HepG2 (cell line): ENCODE measurements at regions not wholly inside any gene's neighbourhood (a gene's known extent, or its start where the extent isn't known, plus 50 kb on each side); places are given as distances from the start of the nearest gene placed in this dataset.

Experiments
- ATAC-seq: fragments of 200-7000 bp; cut with Tn5 transposase; 3 replicates; pipeline ENCODE4 v1.9.1; 2020; ENCODE audit warnings: mild to moderate bottlenecking, moderate library complexity
- BruUV-seq: library from RNA; stranded (reverse); fragments of 400-500 nt; replicated peaks from 2 replicates; lab custom pipeline; 2021; lab: Mats Ljungman, UMichigan
- CTCF ChIA-PET: fragments of 300-600 bp; formaldehyde crosslinking; extraction: SDS; loops from one replicate; lab custom pipeline; 2021; ENCODE audit warnings: low total read pairs, inconsistent platforms, low intra/inter-chr PET ratio; lab: Yijun Ruan, JAX
- POLR2A ChIA-PET: fragments of 350-600 bp; sonication (Branson Sonifier 250); formaldehyde crosslinking; loops from one replicate; lab custom pipeline; 2020; ENCODE audit warnings: antibody characterized with exemption, inconsistent platforms; lab: Yijun Ruan, JAX
- DNase-seq: peaks from one replicate; pipeline ENCODE4 v3.0.0-alpha.2; 2015; ENCODE audit warnings: low spot score
- FAIRE-seq: peaks from 3 replicates; lab custom pipeline; 2011; peaks lifted over from hg19 to GRCh38; lab: Jason Lieb, UNC
- H2AFZ ChIP-seq: one replicate; pipeline ENCODE4 v1.6.1; 2011; ENCODE audit warnings: low read length, inconsistent platforms
- H3K27ac ChIP-seq: fragments of 300-600 bp; 3 replicates; pipeline ENCODE4 v1.8.0; 2011; ENCODE audit warnings: mixed run types, mild to moderate bottlenecking, mixed read lengths, low read length, inconsistent platforms; ENCODE audit not compliant: insufficient read depth; ENCODE audit errors: extremely low read length
- H3K27me3 ChIP-seq, 2 experiments: fragments of 200-600 bp in 1 of 2; 2 replicates in 1 of 2; 3 replicates in 1 of 2; pipeline versions ENCODE4 v1.6.0 to v1.8.0; 2011; ENCODE audit warnings: low read length in 2 of 2, mild to moderate bottlenecking in 2 of 2, moderate library complexity in 2 of 2, inconsistent platforms in 1 of 2; ENCODE audit not compliant: insufficient read depth in 2 of 2, control insufficient read depth in 1 of 2
- H3K36me3 ChIP-seq, 2 experiments: fragments of 200-600 bp in 1 of 2; replicated peaks in 1 of 2; 2 replicates in 1 of 2; 3 replicates in 1 of 2; pipeline versions ENCODE4 v1.5.1 to v1.8.0; 2011; ENCODE audit warnings: low read length in 2 of 2, inconsistent platforms in 1 of 2; ENCODE audit not compliant: insufficient read depth in 2 of 2, control insufficient read depth in 1 of 2
- H3K4me1 ChIP-seq: 2 replicates; pipeline ENCODE4 v1.5.1; 2012; ENCODE audit warnings: low read length, inconsistent platforms; ENCODE audit not compliant: insufficient read depth
- H3K4me2 ChIP-seq: 2 replicates; pipeline ENCODE4 v1.6.0; 2011; ENCODE audit warnings: low read depth, low read length, inconsistent platforms
- H3K4me3 ChIP-seq, 3 experiments: fragments of 200-600 bp in 1 of 3; sonication (generic), shearing (Covaris generic) in 1 of 3; replicated peaks in 1 of 3; 2 replicates each; pipeline ENCODE4 v1.5.1; 2011 to 2016; ENCODE audit warnings: low read length in 3 of 3, inconsistent platforms in 2 of 3, low read depth in 2 of 3, mild to moderate bottlenecking in 2 of 3, control low read depth in 1 of 3, mixed read lengths in 1 of 3; ENCODE audit not compliant: insufficient read depth in 1 of 3
- H3K79me2 ChIP-seq: one replicate; pipeline ENCODE4 v1.6.1; 2011; ENCODE audit warnings: low read length, inconsistent platforms; ENCODE audit not compliant: insufficient read depth
- H3K9ac ChIP-seq: 2 replicates; pipeline ENCODE4 v1.6.0; 2011; ENCODE audit warnings: mild to moderate bottlenecking, low read depth, low read length, inconsistent platforms; ENCODE audit not compliant: insufficient read depth
- H3K9me3 ChIP-seq: 2 replicates; pipeline ENCODE4 v1.5.1; 2012; ENCODE audit warnings: mild to moderate bottlenecking, low read length
- H4K20me1 ChIP-seq: 2 replicates; pipeline ENCODE4 v1.6.0; 2011; ENCODE audit warnings: inconsistent platforms, mild to moderate bottlenecking, low read length, moderate library complexity; ENCODE audit not compliant: insufficient read depth
- GMEB1 ChIP-seq: sonication (generic); formaldehyde crosslinking; IDR thresholded peaks from 2 replicates; pipeline ENCODE4 v1.5.1; 2020; ENCODE audit warnings: missing genetic modification reagents, mild to moderate bottlenecking, borderline replicate concordance
- NFE2L1 ChIP-seq: sonication (generic); formaldehyde crosslinking; IDR thresholded peaks from 2 replicates; pipeline ENCODE4 v1.4.0; 2020; ENCODE audit warnings: missing genetic modification reagents, mild to moderate bottlenecking, borderline replicate concordance
- NFIC ChIP-seq: IDR thresholded peaks from 2 replicates; pipeline ENCODE4 v1.6.1; 2012; ENCODE audit warnings: mild to moderate bottlenecking, low read length, inconsistent platforms
- TSC22D2 ChIP-seq: sonication (generic); formaldehyde crosslinking; IDR thresholded peaks from 2 replicates; pipeline ENCODE4 v1.5.1; 2020; ENCODE audit warnings: missing genetic modification reagents, mild to moderate bottlenecking, borderline replicate concordance
- ZNF263 ChIP-seq: sonication (generic); formaldehyde crosslinking; IDR thresholded peaks from 2 replicates; pipeline ENCODE4 v1.4.0; 2020; ENCODE audit warnings: missing genetic modification reagents
- ZNF280D ChIP-seq: sonication (generic); formaldehyde crosslinking; IDR thresholded peaks from 2 replicates; pipeline ENCODE4 v1.5.1; 2020; ENCODE audit warnings: mild to moderate bottlenecking, missing genetic modification reagents
- ZNF354B ChIP-seq: sonication (generic); formaldehyde crosslinking; IDR thresholded peaks from 2 replicates; pipeline ENCODE4 v1.8.0; 2022; ENCODE audit warnings: mild to moderate bottlenecking, missing genetic modification reagents
- ZNF431 ChIP-seq: sonication (generic); formaldehyde crosslinking; IDR thresholded peaks from 2 replicates; pipeline ENCODE4 v1.9.0; 2022; ENCODE audit warnings: missing genetic modification reagents, low read depth, mild to moderate bottlenecking, borderline replicate concordance
- ZNF644 ChIP-seq: IDR thresholded peaks from 2 replicates; pipeline ENCODE4 v1.6.1; 2016; ENCODE audit warnings: low read depth
- ZNF703 ChIP-seq: sonication (generic); formaldehyde crosslinking; IDR thresholded peaks from 2 replicates; pipeline ENCODE4 v1.5.1; 2020; ENCODE audit warnings: missing genetic modification reagents, mild to moderate bottlenecking, moderate library complexity, borderline replicate concordance
- ZNF772 ChIP-seq: sonication (generic); formaldehyde crosslinking; IDR thresholded peaks from 2 replicates; pipeline ENCODE4 v1.5.0; 2020; ENCODE audit warnings: mild to moderate bottlenecking, missing genetic modification reagents
- WGBS: methylation state at CpG from one replicate; pipeline ENCODE4 v1.1.6; 2017; ENCODE audit warnings: low lambda C conversion rate; 5-methylcytosine and 5-hydroxymethylcytosine counted together
- in situ Hi-C: cut with HindIII; loops from 2 replicates; pipeline ENCODE4 v1.10.0; 2017; ENCODE audit warnings: low pct_unique_long_range_greater_than_20kb; ENCODE audit not compliant: extremely low pct_ligation_motif_present
- intact Hi-C: fragments of 100-400 bp; cut with micrococcal nuclease; formaldehyde crosslinking; loops from one replicate; pipeline ENCODE4 v1.10.0; 2022; ENCODE audit not compliant: unreplicated experiment
- TF ChIP-seq, protein P1 (sequence below): sonication (generic); formaldehyde crosslinking; IDR thresholded peaks from 2 replicates; pipeline ENCODE4 v1.8.1; 2023; ENCODE audit warnings: missing genetic modification reagents, inconsistent platforms, borderline replicate concordance
- TF ChIP-seq, protein P2 (sequence below): IDR thresholded peaks from 2 replicates; pipeline ENCODE4 v1.6.1; 2016; ENCODE audit warnings: low read depth

GRCh38 chr3:74302969-74303368 lies 311.5 kb downstream of the CNTN3 start:
- no peaks in the 10 kb centered on the region for H3K4me1 ChIP-seq
- H3K27me3 ChIP-seq = no peaks in the 10 kb centered on the region
- H3K36me3 ChIP-seq = no peaks in the 10 kb centered on the region
- ChIA-PET CTCF (no interaction called here), POLR2A (no interaction called here)
- no peaks in the 10 kb centered on the region for H4K20me1 ChIP-seq
- no peaks in the 10 kb centered on the region for H3K79me2 ChIP-seq
- 0% methylated on average over 1 of the region's 1 CpG for WGBS
- H3K9me3 ChIP-seq = no peaks in the 10 kb centered on the region
- no TSS peak for BruUV-seq
- in situ Hi-C loops (no loop called here), intact Hi-C loops (no loop called here)
- no peak overlapping the region for H3K4me3 ChIP-seq
- ATAC-seq = no peak
- DNase-seq = no peak
- no peak overlapping the region for H3K4me2 ChIP-seq
- no peak overlapping the region for H3K27ac ChIP-seq
- FAIRE-seq = no peak
- H2AFZ ChIP-seq = no peak overlapping the region
- H3K9ac ChIP-seq = no peak overlapping the region
- TF ChIP-seq TSC22D2 = no peak
- no peak for TF ChIP-seq GMEB1 (CRISPR knock-in tag)
- no peak for TF ChIP-seq ZNF703 (CRISPR knock-in tag)
- no peak for TF ChIP-seq ZNF431 (CRISPR knock-in tag)
- TF ChIP-seq NFIC = no peak
- TF ChIP-seq, protein P1, sequence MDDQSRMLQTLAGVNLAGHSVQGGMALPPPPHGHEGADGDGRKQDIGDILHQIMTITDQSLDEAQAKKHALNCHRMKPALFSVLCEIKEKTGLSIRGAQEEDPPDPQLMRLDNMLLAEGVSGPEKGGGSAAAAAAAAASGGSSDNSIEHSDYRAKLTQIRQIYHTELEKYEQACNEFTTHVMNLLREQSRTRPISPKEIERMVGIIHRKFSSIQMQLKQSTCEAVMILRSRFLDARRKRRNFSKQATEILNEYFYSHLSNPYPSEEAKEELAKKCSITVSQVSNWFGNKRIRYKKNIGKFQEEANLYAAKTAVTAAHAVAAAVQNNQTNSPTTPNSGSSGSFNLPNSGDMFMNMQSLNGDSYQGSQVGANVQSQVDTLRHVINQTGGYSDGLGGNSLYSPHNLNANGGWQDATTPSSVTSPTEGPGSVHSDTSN (CRISPR knock-in tag) = no peak
- no peak for TF ChIP-seq ZNF772
- TF ChIP-seq, protein P2, sequence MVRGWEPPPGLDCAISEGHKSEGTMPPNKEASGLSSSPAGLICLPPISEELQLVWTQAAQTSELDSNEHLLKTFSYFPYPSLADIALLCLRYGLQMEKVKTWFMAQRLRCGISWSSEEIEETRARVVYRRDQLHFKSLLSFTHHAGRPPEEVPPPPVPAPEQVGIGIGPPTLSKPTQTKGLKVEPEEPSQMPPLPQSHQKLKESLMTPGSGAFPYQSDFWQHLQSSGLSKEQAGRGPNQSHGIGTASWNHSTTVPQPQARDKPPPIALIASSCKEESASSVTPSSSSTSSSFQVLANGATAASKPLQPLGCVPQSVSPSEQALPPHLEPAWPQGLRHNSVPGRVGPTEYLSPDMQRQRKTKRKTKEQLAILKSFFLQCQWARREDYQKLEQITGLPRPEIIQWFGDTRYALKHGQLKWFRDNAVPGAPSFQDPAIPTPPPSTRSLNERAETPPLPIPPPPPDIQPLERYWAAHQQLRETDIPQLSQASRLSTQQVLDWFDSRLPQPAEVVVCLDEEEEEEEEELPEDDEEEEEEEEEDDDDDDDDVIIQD (CRISPR knock-in tag) = no peak
- TF ChIP-seq ZNF280D (CRISPR knock-in tag) = no peak
- TF ChIP-seq NFE2L1 (CRISPR knock-in tag) = no peak
- no peak for TF ChIP-seq ZNF354B
- no peak for TF ChIP-seq ZNF644 (CRISPR knock-in tag)
- TF ChIP-seq ZNF263 (CRISPR knock-in tag) = no peak
